ENCODE measurements at regions not wholly inside any gene's neighbourhood (a gene's known extent, or its start where the extent isn't known, plus 50 kb on each side); places are given as distances from the start of the nearest gene placed in this dataset.

- peaks cover 0 to 3% (median 0%) of the 10 kb centered on the region in 4 donors for H3K27me3 ChIP-seq (ENCODE audit: control insufficient read depth in 4 of 4, insufficient read depth in 4 of 4, low read length in 3 of 4)
Observed at GRCh38 chr7:69025249-69025648, 573.0 kb upstream of the AUTS2 start.

More at GRCh38 chr7:69025249-69025648, 573.0 kb upstream of the AUTS2 start:
- TF ChIP-seq GABPA (IDR thresholded peaks at IDR 0.05 in 1 of 2, conservative IDR thresholded peaks at IDR 0.05 in 1 of 2) (no peak), ATF3 (IDR thresholded peaks at IDR 0.05) (no peak), NR2F2 (IDR thresholded peaks at IDR 0.05) (no peak), MAX (IDR thresholded peaks at IDR 0.05) (no peak), ZBTB33 (IDR thresholded peaks at IDR 0.05) (no peak), EGR1 (IDR thresholded peaks at IDR 0.05; ENCODE audit: low read depth in 2 of 2) (no peak), YY1 (IDR thresholded peaks at IDR 0.05) (no peak), TAF1 (conservative IDR thresholded peaks at IDR 0.05) (no peak), SP1 (IDR thresholded peaks at IDR 0.05) (no peak), FOXA2 (IDR thresholded peaks at IDR 0.05) (no peak), HNF4A (conservative IDR thresholded peaks at IDR 0.05) (no peak), HNF4G (IDR thresholded peaks at IDR 0.05) (no peak), RXRA (IDR thresholded peaks at IDR 0.05) (no peak), JUND (IDR thresholded peaks at IDR 0.05) (no peak), CTCF (IDR thresholded peaks at IDR 0.05; ENCODE audit: low read depth, low read length, missing input control) (no peak), REST (IDR thresholded peaks at IDR 0.05) (no peak), FOXA1 (IDR thresholded peaks at IDR 0.05) (no peak), RAD21 (IDR thresholded peaks at IDR 0.05) (no peak)
- Histone ChIP-seq H3K36me3 (ENCODE audit: control insufficient read depth in 4 of 4, insufficient read depth in 3 of 4, low read depth in 1 of 4, low read length in 3 of 4) (no peaks in the 10 kb centered on the region), H3K9me3 (ENCODE audit: control insufficient read depth in 4 of 4, low read length in 3 of 4) (no peaks in the 10 kb centered on the region), H3K27ac (ENCODE audit: low read depth in 1 of 2, low read length in 2 of 2) (no peak overlapping the region), H3K9ac (ENCODE audit: low read depth in 1 of 2, low read length in 2 of 2) (no peak overlapping the region), H3K4me1 (ENCODE audit: control insufficient read depth in 4 of 4, insufficient read depth in 4 of 4, low read length in 3 of 4) (no peaks in the 10 kb centered on the region), H3K4me3 (ENCODE audit: low read depth in 1 of 3, low read length in 3 of 3) (no peak overlapping the region)
- 66% methylated on average over 5 of the region's 5 CpGs for WGBS
- DNase-seq (ENCODE audit: low spot score), result no peak
